Trophoblast cell (in vitro differentiated cells and primary cell): ENCODE measurements at regions not wholly inside any gene's neighbourhood (a gene's known extent, or its start where the extent isn't known, plus 50 kb on each side); places are given as distances from the start of the nearest gene placed in this dataset.
A peak's percentile ranks its signal among the peaks of the same experiment; 100 is the strongest.

Experiments
- DNase-seq, 2 donors: peaks; one replicate each; pipeline ENCODE4 v3.0.0-alpha.2; 2016
- H2AFZ ChIP-seq: 2 replicates; pipeline ENCODE4 v1.6.1; 2013; ENCODE audit warnings: low read length, moderate library complexity, mild to moderate bottlenecking; ENCODE audit not compliant: insufficient read depth, poor library complexity
- H2AK5ac ChIP-seq: 2 replicates; pipeline ENCODE4 v1.6.1; 2013; ENCODE audit warnings: mild to moderate bottlenecking, low read length
- H2BK120ac ChIP-seq: 2 replicates; pipeline ENCODE4 v1.6.1; 2013; ENCODE audit warnings: low read length, mild to moderate bottlenecking, moderate library complexity; ENCODE audit not compliant: insufficient read depth, poor library complexity
- H2BK12ac ChIP-seq: 2 replicates; pipeline ENCODE4 v1.6.1; 2013; ENCODE audit warnings: mild to moderate bottlenecking, low read length, moderate library complexity
- H2BK5ac ChIP-seq: 2 replicates; pipeline ENCODE4 v1.6.1; 2013; ENCODE audit warnings: low read length, low read depth, moderate library complexity, mild to moderate bottlenecking; ENCODE audit not compliant: poor library complexity
- H3K14ac ChIP-seq: 2 replicates; pipeline ENCODE4 v1.6.1; 2013; ENCODE audit warnings: mild to moderate bottlenecking, low read length
- H3K18ac ChIP-seq: 2 replicates; pipeline ENCODE4 v1.6.1; 2013; ENCODE audit warnings: mild to moderate bottlenecking, low read length
- H3K23ac ChIP-seq: 2 replicates; pipeline ENCODE4 v1.6.1; 2013; ENCODE audit warnings: low read length
- H3K27ac ChIP-seq: 2 replicates; pipeline ENCODE4 v1.5.1; 2013; ENCODE audit warnings: low read depth, mild to moderate bottlenecking, inconsistent platforms, low read length, moderate library complexity
- H3K27me3 ChIP-seq: 2 replicates; pipeline ENCODE4 v1.6.1; 2013; ENCODE audit warnings: inconsistent platforms, mild to moderate bottlenecking, low read length, moderate library complexity; ENCODE audit not compliant: insufficient read depth
- H3K36me3 ChIP-seq, 2 experiments: 1 replicate in 1 of 2; 2 replicates in 1 of 2; pipeline ENCODE4 v1.6.1; 2013; ENCODE audit warnings: low read length in 2 of 2, mild to moderate bottlenecking in 2 of 2, moderate library complexity in 1 of 2; ENCODE audit not compliant: insufficient read depth in 2 of 2, control insufficient read depth in 1 of 2
- H3K4ac ChIP-seq: 2 replicates; pipeline ENCODE4 v1.6.1; 2013; ENCODE audit warnings: low read depth, mild to moderate bottlenecking, low read length, moderate library complexity
- H3K4me1 ChIP-seq, 2 experiments: 1 replicate in 1 of 2; 2 replicates in 1 of 2; pipeline ENCODE4 v1.6.1; 2013; ENCODE audit warnings: low read length in 2 of 2, mild to moderate bottlenecking in 2 of 2, moderate library complexity in 1 of 2; ENCODE audit not compliant: insufficient read depth in 2 of 2, control insufficient read depth in 1 of 2
- H3K4me2 ChIP-seq: 2 replicates; pipeline ENCODE4 v1.6.1; 2013; ENCODE audit warnings: inconsistent platforms, mild to moderate bottlenecking, low read length, moderate library complexity
- H3K4me3 ChIP-seq: 2 replicates; pipeline ENCODE4 v1.5.1; 2013; ENCODE audit warnings: mild to moderate bottlenecking, low read depth, low read length, inconsistent platforms
- H3K79me1 ChIP-seq: one replicate; pipeline ENCODE4 v1.6.1; 2013; ENCODE audit warnings: low read length
- H3K79me2 ChIP-seq: 2 replicates; pipeline ENCODE4 v1.6.1; 2013; ENCODE audit warnings: low read length, mild to moderate bottlenecking; ENCODE audit not compliant: control insufficient read depth, insufficient read depth, poor library complexity
- H3K9ac ChIP-seq: 2 replicates; pipeline ENCODE4 v1.6.1; 2013; ENCODE audit warnings: mild to moderate bottlenecking, low read length
- H3K9me3 ChIP-seq: 2 replicates; pipeline ENCODE4 v1.6.1; 2013; ENCODE audit warnings: low read depth, mild to moderate bottlenecking, control low read depth, inconsistent platforms, low read length; ENCODE audit not compliant: insufficient read depth
- H4K12ac ChIP-seq: 2 replicates; pipeline ENCODE4 v1.6.1; 2013; ENCODE audit warnings: low read depth, mild to moderate bottlenecking, low read length, moderate library complexity
- H4K8ac ChIP-seq: 2 replicates; pipeline ENCODE4 v1.6.1; 2013; ENCODE audit warnings: low read depth, mild to moderate bottlenecking, low read length, moderate library complexity
- H4K91ac ChIP-seq: one replicate; pipeline ENCODE4 v1.6.1; 2013; ENCODE audit warnings: low read depth, mild to moderate bottlenecking, low read length, moderate library complexity
- WGBS: extraction: QIAGEN DNeasy Blood & Tissue Kit; methylation state at CpG from one replicate; pipeline ENCODE4 v1.1.7; 2013; ENCODE audit warnings: missing lambda C conversion rate; ENCODE audit not compliant: insufficient read length, insufficient coverage; ENCODE audit errors: extremely low coverage; 5-methylcytosine and 5-hydroxymethylcytosine counted together

GRCh38 chr6:100259865-100260264 lies 204.9 kb downstream of the SIM1 start:
- no peak overlapping the region for H3K9ac ChIP-seq
- H3K27ac ChIP-seq = no peak overlapping the region
- WGBS = no CpG with 5 or more reads among the region's 3 CpGs
- H3K4me2 ChIP-seq = no peak overlapping the region
- H3K4ac ChIP-seq = no peak overlapping the region
- no peaks in the 10 kb centered on the region for H3K4me1 ChIP-seq
- no peak overlapping the region for H2AK5ac ChIP-seq
- no peak overlapping the region for H3K23ac ChIP-seq
- H3K79me2 ChIP-seq = no peaks in the 10 kb centered on the region
- no peaks in the 10 kb centered on the region for H3K27me3 ChIP-seq
- DNase-seq = no peak
- no peaks in the 10 kb centered on the region for H3K79me1 ChIP-seq
- H2AFZ ChIP-seq = no peak overlapping the region
- H3K18ac ChIP-seq = no peak overlapping the region
- no peak overlapping the region for H2BK120ac ChIP-seq
- H2BK5ac ChIP-seq = no peak overlapping the region
- no peak overlapping the region for H2BK12ac ChIP-seq
- H3K14ac ChIP-seq = no peak overlapping the region
- H3K4me3 ChIP-seq = no peak overlapping the region
- no peaks in the 10 kb centered on the region for H3K9me3 ChIP-seq
- no peak overlapping the region for H4K91ac ChIP-seq
- no peak overlapping the region for H4K12ac ChIP-seq
- no peak overlapping the region for H4K8ac ChIP-seq
- H3K36me3 ChIP-seq = no peaks in the 10 kb centered on the region

DNA sequence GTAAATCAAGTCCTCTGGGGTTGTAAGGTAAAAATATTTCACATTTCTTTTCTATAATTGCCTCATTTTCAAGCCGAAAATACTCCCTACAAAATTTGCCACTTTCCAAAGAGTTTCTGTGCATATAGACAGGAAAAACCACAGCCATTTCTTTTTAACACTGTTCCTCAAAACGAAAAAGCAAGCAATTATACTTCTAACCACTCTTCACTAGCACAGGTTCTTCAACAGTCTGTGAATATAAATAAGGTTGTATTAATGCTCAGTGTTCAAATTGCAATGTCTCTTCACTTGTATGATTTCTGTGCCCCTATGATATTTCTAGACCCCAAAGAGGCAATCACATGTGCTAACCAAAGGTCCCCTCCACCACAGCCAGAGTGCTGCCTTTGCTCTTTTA lies 206.0 kb downstream of the SIM1 start:
- no peak overlapping the region for H3K23ac ChIP-seq
- no peak for DNase-seq
- H2BK12ac ChIP-seq = no peak overlapping the region
- no peak overlapping the region for H2AFZ ChIP-seq
- H3K27me3 ChIP-seq = no peaks in the 10 kb centered on the region
- H3K4me1 ChIP-seq = no peaks in the 10 kb centered on the region
- H3K9me3 ChIP-seq = no peaks in the 10 kb centered on the region
- H3K27ac ChIP-seq = no peak overlapping the region
- no peak overlapping the region for H2AK5ac ChIP-seq
- H3K79me1 ChIP-seq = no peaks in the 10 kb centered on the region
- H3K36me3 ChIP-seq = no peaks in the 10 kb centered on the region
- no peak overlapping the region for H3K4ac ChIP-seq
- no peak overlapping the region for H3K4me3 ChIP-seq
- WGBS = no CpG with 5 or more reads among the region's 2 CpGs
- H3K4me2 ChIP-seq = no peak overlapping the region
- H3K9ac ChIP-seq = no peak overlapping the region
- no peak overlapping the region for H4K91ac ChIP-seq
- H2BK5ac ChIP-seq = no peak overlapping the region
- H4K8ac ChIP-seq = no peak overlapping the region
- H4K12ac ChIP-seq = no peak overlapping the region
- H3K79me2 ChIP-seq = no peaks in the 10 kb centered on the region
- H3K14ac ChIP-seq = no peak overlapping the region
- H3K18ac ChIP-seq = no peak overlapping the region
- no peak overlapping the region for H2BK120ac ChIP-seq

GRCh38 chr6:100257793-100258395 lies 206.8 kb downstream of the SIM1 start:
- H3K18ac ChIP-seq = no peak overlapping the region
- H4K12ac ChIP-seq = no peak overlapping the region
- no peaks in the 10 kb centered on the region for H3K36me3 ChIP-seq
- H3K9me3 ChIP-seq = no peaks in the 10 kb centered on the region
- no peak overlapping the region for H3K4me3 ChIP-seq
- DNase-seq = peak in 1 of 2 donors; percentile 55
- no peak overlapping the region for H2BK5ac ChIP-seq
- H4K91ac ChIP-seq = no peak overlapping the region
- H3K9ac ChIP-seq = no peak overlapping the region
- H3K27me3 ChIP-seq = no peaks in the 10 kb centered on the region
- H2BK120ac ChIP-seq = no peak overlapping the region
- no peak overlapping the region for H3K23ac ChIP-seq
- no peaks in the 10 kb centered on the region for H3K79me2 ChIP-seq
- no peak overlapping the region for H2AK5ac ChIP-seq
- H3K4me1 ChIP-seq = no peaks in the 10 kb centered on the region
- H3K14ac ChIP-seq = no peak overlapping the region
- H4K8ac ChIP-seq = no peak overlapping the region
- H3K27ac ChIP-seq = no peak overlapping the region
- no peak overlapping the region for H3K4ac ChIP-seq
- H2BK12ac ChIP-seq = no peak overlapping the region
- H2AFZ ChIP-seq = no peak overlapping the region
- no CpG with 5 or more reads among the region's 4 CpGs for WGBS
- no peak overlapping the region for H3K4me2 ChIP-seq
- no peaks in the 10 kb centered on the region for H3K79me1 ChIP-seq

DNA sequence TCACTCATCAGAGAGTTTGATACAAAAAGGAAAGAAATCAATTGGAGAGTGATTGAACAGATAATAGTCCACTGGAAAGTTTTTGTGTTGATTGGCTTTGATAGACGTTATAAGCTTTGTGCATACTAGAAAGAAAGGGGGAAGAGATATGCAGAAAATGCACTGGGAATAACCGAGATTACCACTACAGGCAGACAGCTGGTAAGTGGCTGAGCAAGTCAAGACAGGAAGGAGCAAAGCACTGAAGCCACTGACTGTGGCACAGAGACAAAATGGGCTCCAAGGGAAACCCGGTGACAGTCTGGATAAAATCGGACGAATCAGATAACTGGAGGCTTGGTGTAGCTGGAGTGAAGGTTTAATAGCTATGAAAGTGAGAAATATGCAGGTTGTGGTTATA lies 209.0 kb downstream of the SIM1 start:
- Histone ChIP-seq H3K27me3 (no peaks in the 10 kb centered on the region), H3K23ac (no peak overlapping the region), H3K18ac (no peak overlapping the region), H4K12ac (no peak overlapping the region), H3K79me2 (no peaks in the 10 kb centered on the region), H3K4me2 (no peak overlapping the region), H3K4ac (no peak overlapping the region), H3K27ac (no peak overlapping the region), H2AK5ac (no peak overlapping the region), H3K79me1 (no peaks in the 10 kb centered on the region), H3K9me3 (no peaks in the 10 kb centered on the region), H2BK120ac (no peak overlapping the region), H2AFZ (no peak overlapping the region), H4K91ac (no peak overlapping the region), H2BK5ac (no peak overlapping the region), H3K36me3 (no peaks in the 10 kb centered on the region), H3K9ac (no peak overlapping the region), H4K8ac (no peak overlapping the region), H2BK12ac (no peak overlapping the region), H3K4me1 (no peaks in the 10 kb centered on the region), H3K4me3 (no peak overlapping the region), H3K14ac (no peak overlapping the region)
- WGBS = no CpG with 5 or more reads among the region's 5 CpGs
- DNase-seq = no peak
